Astrocyte (in vitro differentiated cells and primary cell): ENCODE measurements at regions not wholly inside any gene's neighbourhood (a gene's known extent, or its start where the extent isn't known, plus 50 kb on each side); places are given as distances from the start of the nearest gene placed in this dataset.

Experiments used
- DNase-seq: peaks from one replicate; pipeline ENCODE4 v3.0.0-alpha.2; 2010; ENCODE audit warnings: low read depth
- FAIRE-seq: peaks from 2 replicates; lab custom pipeline; 2011; peaks lifted over from hg19 to GRCh38; lab: Jason Lieb, UNC
- H2AFZ ChIP-seq: 2 replicates; pipeline ENCODE4 v1.6.0; 2012; ENCODE audit warnings: low read depth, low read length, inconsistent platforms
- H3K27ac ChIP-seq: 2 replicates; pipeline ENCODE4 v1.5.1; 2011; ENCODE audit warnings: low read depth, low read length, inconsistent platforms
- H3K27me3 ChIP-seq: 2 replicates; pipeline ENCODE4 v1.6.0; 2011; ENCODE audit warnings: low read length, inconsistent platforms; ENCODE audit not compliant: insufficient read depth
- H3K36me3 ChIP-seq: 2 replicates; pipeline ENCODE4 v1.5.1; 2011; ENCODE audit warnings: low read length, inconsistent platforms; ENCODE audit not compliant: insufficient read depth
- H3K4me1 ChIP-seq: 2 replicates; pipeline ENCODE4 v1.5.1; 2011; ENCODE audit warnings: low read length, inconsistent platforms; ENCODE audit not compliant: insufficient read depth
- H3K4me2 ChIP-seq: 2 replicates; pipeline ENCODE4 v1.6.0; 2012; ENCODE audit warnings: low read length, inconsistent platforms
- H3K4me3 ChIP-seq: 2 replicates; pipeline ENCODE4 v1.5.1; 2011; ENCODE audit warnings: low read depth, mild to moderate bottlenecking, low read length, inconsistent platforms; ENCODE audit not compliant: insufficient read depth
- H3K79me2 ChIP-seq: 2 replicates; pipeline ENCODE4 v1.6.0; 2012; ENCODE audit warnings: mild to moderate bottlenecking, low read length, inconsistent platforms; ENCODE audit not compliant: insufficient read depth
- H3K9ac ChIP-seq: 2 replicates; pipeline ENCODE4 v1.6.0; 2012; ENCODE audit warnings: mild to moderate bottlenecking, low read length, inconsistent platforms
- H3K9me3 ChIP-seq: 2 replicates; pipeline ENCODE4 v1.5.1; 2012; ENCODE audit warnings: low read depth, mild to moderate bottlenecking, low read length, inconsistent platforms; ENCODE audit not compliant: insufficient read depth
- H4K20me1 ChIP-seq: 2 replicates; pipeline ENCODE4 v1.6.0; 2012; ENCODE audit warnings: low read length, inconsistent platforms; ENCODE audit not compliant: insufficient read depth
- H3K27ac Mint-ChIP-seq: one replicate; pipeline ENCODE4 v1.8.0; 2021; ENCODE audit warnings: mild to moderate bottlenecking, mixed read lengths; ENCODE audit not compliant: unreplicated experiment
- H3K27me3 Mint-ChIP-seq: one replicate; pipeline ENCODE4 v1.8.0; 2021; ENCODE audit warnings: low read depth, mixed read lengths; ENCODE audit not compliant: unreplicated experiment
- H3K36me3 Mint-ChIP-seq: one replicate; pipeline ENCODE4 v1.8.0; 2021; ENCODE audit warnings: low read depth, mixed read lengths; ENCODE audit not compliant: unreplicated experiment
- H3K4me1 Mint-ChIP-seq: one replicate; pipeline ENCODE4 v1.8.0; 2021; ENCODE audit warnings: low read depth, mixed read lengths; ENCODE audit not compliant: unreplicated experiment
- H3K4me3 Mint-ChIP-seq: one replicate; pipeline ENCODE4 v1.8.0; 2021; ENCODE audit warnings: mild to moderate bottlenecking, moderate library complexity, mixed read lengths; ENCODE audit not compliant: unreplicated experiment
- H3K9me3 Mint-ChIP-seq: one replicate; pipeline ENCODE4 v1.8.0; 2021; ENCODE audit warnings: mild to moderate bottlenecking, mixed read lengths; ENCODE audit not compliant: unreplicated experiment
- CTCF ChIP-seq: IDR thresholded peaks from 2 replicates; pipeline ENCODE4 v1.5.1; 2011; ENCODE audit warnings: low read depth, mild to moderate bottlenecking, inconsistent platforms, low read length, moderate library complexity; ENCODE audit not compliant: insufficient read depth
- EZH2 ChIP-seq: IDR thresholded peaks from 2 replicates; pipeline ENCODE4 v1.6.1; 2012; ENCODE audit warnings: mild to moderate bottlenecking, low read length, inconsistent platforms; ENCODE audit not compliant: insufficient read depth

- Histone ChIP-seq H3K9me3 (no peaks in the 10 kb centered on the region), H3K4me1 (no peaks in the 10 kb centered on the region), H3K79me2 (no peaks in the 10 kb centered on the region), H2AFZ (no peak overlapping the region), H3K4me3 (no peak overlapping the region), H3K9ac (no peak overlapping the region), H3K27ac (no peak overlapping the region), H3K36me3 (no peaks in the 10 kb centered on the region), H3K27me3 (no peaks in the 10 kb centered on the region), H3K4me2 (no peak overlapping the region), H4K20me1 (no peaks in the 10 kb centered on the region)
- no peak for DNase-seq
- no peaks in the 10 kb centered on the region for H3K4me1 Mint-ChIP-seq
- H3K36me3 Mint-ChIP-seq: no peaks in the 10 kb centered on the region
- FAIRE-seq: no peak
- H3K27me3 Mint-ChIP-seq: no peaks in the 10 kb centered on the region
- H3K9me3 Mint-ChIP-seq: no peaks in the 10 kb centered on the region
- TF ChIP-seq EZH2 (no peak), CTCF (no peak)
- no peak overlapping the region for H3K4me3 Mint-ChIP-seq
- no peak overlapping the region for H3K27ac Mint-ChIP-seq
Observed at GRCh38 chr6:78580923-78581322, 286.4 kb upstream of the IRAK1BP1 start.

GRCh38 chr6:78583079-78583478 lies 284.3 kb upstream of the IRAK1BP1 start:
- Mint-ChIP-seq H3K4me3 (no peak overlapping the region), H3K27ac (no peak overlapping the region), H3K9me3 (no peaks in the 10 kb centered on the region), H3K27me3 (no peaks in the 10 kb centered on the region), H3K36me3 (no peaks in the 10 kb centered on the region), H3K4me1 (no peaks in the 10 kb centered on the region)
- Histone ChIP-seq H3K79me2 (no peaks in the 10 kb centered on the region), H3K4me2 (no peak overlapping the region), H3K36me3 (no peaks in the 10 kb centered on the region), H4K20me1 (no peaks in the 10 kb centered on the region), H3K9me3 (no peaks in the 10 kb centered on the region), H2AFZ (no peak overlapping the region), H3K4me1 (no peaks in the 10 kb centered on the region), H3K9ac (no peak overlapping the region), H3K27ac (no peak overlapping the region), H3K4me3 (no peak overlapping the region), H3K27me3 (no peaks in the 10 kb centered on the region)
- no peak for DNase-seq
- no peak for FAIRE-seq
- no peak for TF ChIP-seq EZH2
- no peak for TF ChIP-seq CTCF

- H3K27me3 ChIP-seq: no peaks in the 10 kb centered on the region
- no peak overlapping the region for H3K9ac ChIP-seq
- H3K27ac ChIP-seq: no peak overlapping the region
- no peaks in the 10 kb centered on the region for H4K20me1 ChIP-seq
- Mint-ChIP-seq H3K27me3 (no peaks in the 10 kb centered on the region), H3K27ac (no peak overlapping the region), H3K4me1 (no peaks in the 10 kb centered on the region), H3K4me3 (no peak overlapping the region), H3K9me3 (no peaks in the 10 kb centered on the region), H3K36me3 (no peaks in the 10 kb centered on the region)
- H3K9me3 ChIP-seq: no peaks in the 10 kb centered on the region
- TF ChIP-seq EZH2 (no peak), CTCF (no peak)
- H3K79me2 ChIP-seq: no peaks in the 10 kb centered on the region
- H3K4me2 ChIP-seq: no peak overlapping the region
- H3K36me3 ChIP-seq: no peaks in the 10 kb centered on the region
- FAIRE-seq: no peak
- no peak for DNase-seq
- H3K4me1 ChIP-seq: peaks cover 4% of the 10 kb centered on the region
- no peak overlapping the region for H2AFZ ChIP-seq
- no peak overlapping the region for H3K4me3 ChIP-seq
Observed at GRCh38 chr6:78589436-78589835, 277.9 kb upstream of the IRAK1BP1 start.
